ENCODE measurements at regions not wholly inside any gene's neighbourhood (a gene's known extent, or its start where the extent isn't known, plus 50 kb on each side); places are given as distances from the start of the nearest gene placed in this dataset.

DNA sequence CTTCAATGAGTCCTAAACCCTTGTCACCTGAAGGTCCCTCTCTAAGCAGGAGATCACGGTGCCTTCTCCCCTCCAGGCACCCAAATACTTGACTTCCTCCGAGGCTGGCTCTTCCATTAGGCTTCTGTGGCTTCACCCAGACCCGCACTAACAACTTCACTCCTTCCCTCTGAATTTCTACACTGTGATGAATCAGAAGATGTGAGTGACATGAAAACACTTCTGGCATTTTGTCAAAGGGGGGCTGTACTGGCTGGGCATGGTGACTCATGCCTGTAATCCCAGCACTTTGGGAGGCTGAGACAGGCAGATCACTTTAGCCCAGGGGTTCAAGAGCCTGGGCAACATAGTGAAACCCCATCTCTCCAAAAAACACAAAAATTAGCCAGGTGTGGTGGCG lies 72.6 kb upstream of the CNEP1R1 start (continued):
- TF ChIP-seq, protein P1, sequence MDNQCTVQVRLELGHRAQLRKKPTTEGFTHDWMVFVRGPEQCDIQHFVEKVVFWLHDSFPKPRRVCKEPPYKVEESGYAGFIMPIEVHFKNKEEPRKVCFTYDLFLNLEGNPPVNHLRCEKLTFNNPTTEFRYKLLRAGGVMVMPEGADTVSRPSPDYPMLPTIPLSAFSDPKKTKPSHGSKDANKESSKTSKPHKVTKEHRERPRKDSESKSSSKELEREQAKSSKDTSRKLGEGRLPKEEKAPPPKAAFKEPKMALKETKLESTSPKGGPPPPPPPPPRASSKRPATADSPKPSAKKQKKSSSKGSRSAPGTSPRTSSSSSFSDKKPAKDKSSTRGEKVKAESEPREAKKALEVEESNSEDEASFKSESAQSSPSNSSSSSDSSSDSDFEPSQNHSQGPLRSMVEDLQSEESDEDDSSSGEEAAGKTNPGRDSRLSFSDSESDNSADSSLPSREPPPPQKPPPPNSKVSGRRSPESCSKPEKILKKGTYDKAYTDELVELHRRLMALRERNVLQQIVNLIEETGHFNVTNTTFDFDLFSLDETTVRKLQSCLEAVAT (IDR thresholded peaks at IDR 0.05) = no peak
- TF ChIP-seq LARP7 (IDR thresholded peaks at IDR 0.05) = no peak
- no peak for TF ChIP-seq NFYA (IDR thresholded peaks at IDR 0.05; ENCODE audit: borderline replicate concordance, low read depth, low read length)
- no peak for TF ChIP-seq KAT2A (conservative IDR thresholded peaks at IDR 0.05; ENCODE audit: control insufficient read depth, low read depth, low read length)
- TF ChIP-seq HDAC6 (IDR thresholded peaks at IDR 0.05; ENCODE audit: unreplicated experiment) = no peak
- no peak for TF ChIP-seq EP300 (IDR thresholded peaks at IDR 0.05; ENCODE audit: borderline replicate concordance in 1 of 2, control insufficient read depth in 1 of 2, low read depth in 2 of 2, low read length in 2 of 2)
- no peak for TF ChIP-seq MTA3 (IDR thresholded peaks at IDR 0.05; ENCODE audit: borderline replicate concordance, low read length)

DNA sequence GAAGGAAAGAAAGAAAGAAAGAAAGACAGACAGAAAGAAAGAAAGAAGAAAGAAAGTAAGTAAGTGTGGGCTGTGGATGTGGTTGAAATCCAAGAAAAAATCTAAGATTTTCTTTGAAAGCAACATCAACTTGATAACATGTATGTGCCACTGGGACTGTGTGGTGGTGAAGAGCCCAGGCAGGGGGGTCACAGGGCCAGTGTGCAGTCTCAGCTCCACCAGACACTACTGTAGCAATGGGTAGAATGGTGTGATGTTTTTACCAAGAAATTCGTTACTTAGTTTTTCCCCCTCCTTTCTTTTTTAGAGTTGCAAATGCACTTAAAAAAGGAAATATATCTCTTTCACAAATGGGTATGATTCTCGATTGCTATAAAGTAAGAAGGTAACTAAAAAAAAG lies 71.9 kb upstream of the CNEP1R1 start:
- no peak for TF ChIP-seq GATAD2B (conservative IDR thresholded peaks at IDR 0.05; ENCODE audit: low read depth)
- TF ChIP-seq, protein P2, sequence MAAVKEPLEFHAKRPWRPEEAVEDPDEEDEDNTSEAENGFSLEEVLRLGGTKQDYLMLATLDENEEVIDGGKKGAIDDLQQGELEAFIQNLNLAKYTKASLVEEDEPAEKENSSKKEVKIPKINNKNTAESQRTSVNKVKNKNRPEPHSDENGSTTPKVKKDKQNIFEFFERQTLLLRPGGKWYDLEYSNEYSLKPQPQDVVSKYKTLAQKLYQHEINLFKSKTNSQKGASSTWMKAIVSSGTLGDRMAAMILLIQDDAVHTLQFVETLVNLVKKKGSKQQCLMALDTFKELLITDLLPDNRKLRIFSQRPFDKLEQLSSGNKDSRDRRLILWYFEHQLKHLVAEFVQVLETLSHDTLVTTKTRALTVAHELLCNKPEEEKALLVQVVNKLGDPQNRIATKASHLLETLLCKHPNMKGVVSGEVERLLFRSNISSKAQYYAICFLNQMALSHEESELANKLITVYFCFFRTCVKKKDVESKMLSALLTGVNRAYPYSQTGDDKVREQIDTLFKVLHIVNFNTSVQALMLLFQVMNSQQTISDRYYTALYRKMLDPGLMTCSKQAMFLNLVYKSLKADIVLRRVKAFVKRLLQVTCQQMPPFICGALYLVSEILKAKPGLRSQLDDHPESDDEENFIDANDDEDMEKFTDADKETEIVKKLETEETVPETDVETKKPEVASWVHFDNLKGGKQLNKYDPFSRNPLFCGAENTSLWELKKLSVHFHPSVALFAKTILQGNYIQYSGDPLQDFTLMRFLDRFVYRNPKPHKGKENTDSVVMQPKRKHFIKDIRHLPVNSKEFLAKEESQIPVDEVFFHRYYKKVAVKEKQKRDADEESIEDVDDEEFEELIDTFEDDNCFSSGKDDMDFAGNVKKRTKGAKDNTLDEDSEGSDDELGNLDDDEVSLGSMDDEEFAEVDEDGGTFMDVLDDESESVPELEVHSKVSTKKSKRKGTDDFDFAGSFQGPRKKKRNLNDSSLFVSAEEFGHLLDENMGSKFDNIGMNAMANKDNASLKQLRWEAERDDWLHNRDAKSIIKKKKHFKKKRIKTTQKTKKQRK (IDR thresholded peaks at IDR 0.05; ENCODE audit: low read depth, low read length) = no peak
- TF ChIP-seq, protein P3, sequence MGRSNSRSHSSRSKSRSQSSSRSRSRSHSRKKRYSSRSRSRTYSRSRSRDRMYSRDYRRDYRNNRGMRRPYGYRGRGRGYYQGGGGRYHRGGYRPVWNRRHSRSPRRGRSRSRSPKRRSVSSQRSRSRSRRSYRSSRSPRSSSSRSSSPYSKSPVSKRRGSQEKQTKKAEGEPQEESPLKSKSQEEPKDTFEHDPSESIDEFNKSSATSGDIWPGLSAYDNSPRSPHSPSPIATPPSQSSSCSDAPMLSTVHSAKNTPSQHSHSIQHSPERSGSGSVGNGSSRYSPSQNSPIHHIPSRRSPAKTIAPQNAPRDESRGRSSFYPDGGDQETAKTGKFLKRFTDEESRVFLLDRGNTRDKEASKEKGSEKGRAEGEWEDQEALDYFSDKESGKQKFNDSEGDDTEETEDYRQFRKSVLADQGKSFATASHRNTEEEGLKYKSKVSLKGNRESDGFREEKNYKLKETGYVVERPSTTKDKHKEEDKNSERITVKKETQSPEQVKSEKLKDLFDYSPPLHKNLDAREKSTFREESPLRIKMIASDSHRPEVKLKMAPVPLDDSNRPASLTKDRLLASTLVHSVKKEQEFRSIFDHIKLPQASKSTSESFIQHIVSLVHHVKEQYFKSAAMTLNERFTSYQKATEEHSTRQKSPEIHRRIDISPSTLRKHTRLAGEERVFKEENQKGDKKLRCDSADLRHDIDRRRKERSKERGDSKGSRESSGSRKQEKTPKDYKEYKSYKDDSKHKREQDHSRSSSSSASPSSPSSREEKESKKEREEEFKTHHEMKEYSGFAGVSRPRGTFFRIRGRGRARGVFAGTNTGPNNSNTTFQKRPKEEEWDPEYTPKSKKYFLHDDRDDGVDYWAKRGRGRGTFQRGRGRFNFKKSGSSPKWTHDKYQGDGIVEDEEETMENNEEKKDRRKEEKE (IDR thresholded peaks at IDR 0.05) = no peak
- no peak for TF ChIP-seq CREM (IDR thresholded peaks at IDR 0.05; ENCODE audit: low read depth)
- Histone ChIP-seq H3K4me3 (no peak overlapping the region), H3K79me2 (ENCODE audit: control insufficient read depth, insufficient read depth, low read length) (no peaks in the 10 kb centered on the region), H3K4me1 (ENCODE audit: control insufficient read depth, insufficient read depth, low read length) (no peaks in the 10 kb centered on the region), H3K9me3 (replicated peaks; ENCODE audit: control insufficient read depth, insufficient read depth, low read length) (no peaks in the 10 kb centered on the region), H3K27ac (ENCODE audit: control insufficient read depth, insufficient read depth) (no peak overlapping the region), H3K36me3 (ENCODE audit: control insufficient read depth in 2 of 2, insufficient read depth in 2 of 2, low read length in 1 of 2) (no peaks in the 10 kb centered on the region), H4K20me1 (ENCODE audit: control insufficient read depth, insufficient read depth) (no peaks in the 10 kb centered on the region), H3K9ac (ENCODE audit: control insufficient read depth, insufficient read depth, low read length) (no peak overlapping the region), H3K27me3 (replicated peaks in 1 of 2; ENCODE audit: control insufficient read depth in 2 of 2, insufficient read depth in 2 of 2, low read length in 1 of 2) (no peaks in the 10 kb centered on the region), H2AFZ (ENCODE audit: control insufficient read depth, low read depth, low read length) (no peak overlapping the region), H3K4me2 (ENCODE audit: control insufficient read depth, insufficient read depth) (no peak overlapping the region)
- BruUV-seq (replicated peaks) = no TSS peak
- ChIA-PET RAD21 (ENCODE audit: unreplicated experiment) (no interaction called here), CTCF (no interaction called here), SMC1A (ENCODE audit: uncharacterized antibody, unreplicated experiment) (no interaction called here), POLR2A (no interaction called here)
- ATAC-seq (no peak), DNase-seq (ENCODE audit: low read depth, low spot score) (no peak), FAIRE-seq (no peak)
- intact Hi-C loops (cut with micrococcal nuclease; ENCODE audit: unreplicated experiment) (no loop called here), in situ Hi-C loops (cut with MboI) (no loop called here)
- 0% methylated on average over 2 of the region's 2 CpGs for WGBS (ENCODE audit: insufficient coverage, insufficient replicate concordance, low lambda C conversion rate, missing lambda C conversion rate)

Measured in GM12878 (cell line).